ENCODE measurements at regions not wholly inside any gene's neighbourhood (a gene's known extent, or its start where the extent isn't known, plus 50 kb on each side); places are given as distances from the start of the nearest gene placed in this dataset.

DNA sequence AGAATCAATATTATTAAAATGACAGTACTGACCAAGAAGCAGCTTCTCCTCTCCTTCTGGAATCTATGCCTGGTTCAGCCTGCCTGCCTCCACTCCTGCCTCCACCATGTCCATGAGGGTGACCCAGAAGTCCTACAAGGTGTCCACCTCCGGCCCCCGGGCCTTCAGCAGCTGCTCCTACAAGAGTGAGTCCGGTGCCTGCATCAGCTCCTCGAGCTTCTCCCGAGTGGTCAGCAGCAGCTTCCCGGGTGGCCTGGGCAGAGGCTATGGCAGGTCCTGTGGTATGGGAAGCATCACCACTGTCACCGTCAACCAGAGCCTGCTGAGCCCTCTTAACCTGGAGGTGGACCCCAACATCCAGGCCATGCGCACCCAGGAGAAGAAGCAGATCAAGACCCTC, 822.4 kb upstream of the NEGR1 start:
- Mint-ChIP-seq H3K4me1 (peaks cover 3% of the 10 kb centered on the region), H3K27me3 (ENCODE audit: low read depth) (no peaks in the 10 kb centered on the region), H3K9me3 (peaks cover 9% of the 10 kb centered on the region), H3K4me3 (no peak overlapping the region), H3K36me3 (ENCODE audit: low read depth) (peaks cover 6% of the 10 kb centered on the region), H3K27ac (ENCODE audit: unreplicated experiment) (no peak overlapping the region)
- TF ChIP-seq, protein P1, sequence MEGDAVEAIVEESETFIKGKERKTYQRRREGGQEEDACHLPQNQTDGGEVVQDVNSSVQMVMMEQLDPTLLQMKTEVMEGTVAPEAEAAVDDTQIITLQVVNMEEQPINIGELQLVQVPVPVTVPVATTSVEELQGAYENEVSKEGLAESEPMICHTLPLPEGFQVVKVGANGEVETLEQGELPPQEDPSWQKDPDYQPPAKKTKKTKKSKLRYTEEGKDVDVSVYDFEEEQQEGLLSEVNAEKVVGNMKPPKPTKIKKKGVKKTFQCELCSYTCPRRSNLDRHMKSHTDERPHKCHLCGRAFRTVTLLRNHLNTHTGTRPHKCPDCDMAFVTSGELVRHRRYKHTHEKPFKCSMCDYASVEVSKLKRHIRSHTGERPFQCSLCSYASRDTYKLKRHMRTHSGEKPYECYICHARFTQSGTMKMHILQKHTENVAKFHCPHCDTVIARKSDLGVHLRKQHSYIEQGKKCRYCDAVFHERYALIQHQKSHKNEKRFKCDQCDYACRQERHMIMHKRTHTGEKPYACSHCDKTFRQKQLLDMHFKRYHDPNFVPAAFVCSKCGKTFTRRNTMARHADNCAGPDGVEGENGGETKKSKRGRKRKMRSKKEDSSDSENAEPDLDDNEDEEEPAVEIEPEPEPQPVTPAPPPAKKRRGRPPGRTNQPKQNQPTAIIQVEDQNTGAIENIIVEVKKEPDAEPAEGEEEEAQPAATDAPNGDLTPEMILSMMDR (conservative IDR thresholded peaks at IDR 0.05) = no peak
- DNase-seq (ENCODE audit: low read depth, low spot score) = no peak

DNA sequence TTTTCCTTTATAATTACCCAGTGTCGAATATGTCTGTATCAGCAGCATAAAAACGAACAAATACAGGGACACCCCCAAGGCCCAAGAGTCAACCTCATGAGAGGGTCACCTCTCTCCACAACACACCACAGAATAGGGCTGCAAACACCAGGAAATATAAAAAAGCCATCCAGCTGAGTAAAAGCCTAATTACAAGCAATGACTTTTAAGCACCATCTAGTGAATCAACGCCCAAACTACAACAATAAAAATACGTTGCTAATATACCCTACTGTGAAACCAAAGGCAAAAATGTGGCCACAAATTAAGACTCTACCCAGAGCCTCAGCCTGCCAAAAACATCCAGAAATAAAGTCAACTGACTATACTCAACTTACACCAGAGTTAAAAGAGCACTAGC, 817.9 kb upstream of the NEGR1 start:
- no peak for DNase-seq (ENCODE audit: low read depth, low spot score)
- Mint-ChIP-seq H3K4me1 (no peaks in the 10 kb centered on the region), H3K36me3 (ENCODE audit: low read depth) (peaks cover 4% of the 10 kb centered on the region), H3K27me3 (ENCODE audit: low read depth) (no peaks in the 10 kb centered on the region), H3K27ac (ENCODE audit: unreplicated experiment) (no peak overlapping the region), H3K4me3 (no peak overlapping the region), H3K9me3 (peaks cover 3% of the 10 kb centered on the region)
- TF ChIP-seq, protein P1 (conservative IDR thresholded peaks at IDR 0.05) = no peak

DNA sequence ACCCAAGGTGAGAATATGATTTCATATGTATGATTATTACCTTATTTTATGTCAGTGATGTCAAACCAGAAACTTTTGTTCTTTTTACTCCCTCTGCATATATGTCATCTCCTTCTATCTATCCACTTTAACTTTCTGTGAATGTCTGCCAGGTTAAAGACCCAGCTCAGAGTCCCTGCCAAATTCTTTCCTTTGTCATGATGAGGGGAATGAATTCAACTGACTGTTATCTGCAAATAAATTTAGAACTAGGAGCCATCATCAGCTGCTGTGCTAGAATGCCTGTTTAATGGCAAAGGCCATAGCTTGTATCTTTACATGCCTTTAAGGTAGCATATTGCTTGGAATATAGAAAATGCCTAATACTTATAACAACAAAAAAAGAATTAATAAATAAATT, 815.6 kb upstream of the NEGR1 start:
- Mint-ChIP-seq H3K9me3 (peaks cover 6% of the 10 kb centered on the region), H3K27me3 (ENCODE audit: low read depth) (no peaks in the 10 kb centered on the region), H3K36me3 (ENCODE audit: low read depth) (peaks cover 2% of the 10 kb centered on the region), H3K4me3 (no peak overlapping the region), H3K27ac (ENCODE audit: unreplicated experiment) (no peak overlapping the region), H3K4me1 (no peaks in the 10 kb centered on the region)
- TF ChIP-seq, protein P1 (conservative IDR thresholded peaks at IDR 0.05) = no peak
- no peak for DNase-seq (ENCODE audit: low read depth, low spot score)

DNA sequence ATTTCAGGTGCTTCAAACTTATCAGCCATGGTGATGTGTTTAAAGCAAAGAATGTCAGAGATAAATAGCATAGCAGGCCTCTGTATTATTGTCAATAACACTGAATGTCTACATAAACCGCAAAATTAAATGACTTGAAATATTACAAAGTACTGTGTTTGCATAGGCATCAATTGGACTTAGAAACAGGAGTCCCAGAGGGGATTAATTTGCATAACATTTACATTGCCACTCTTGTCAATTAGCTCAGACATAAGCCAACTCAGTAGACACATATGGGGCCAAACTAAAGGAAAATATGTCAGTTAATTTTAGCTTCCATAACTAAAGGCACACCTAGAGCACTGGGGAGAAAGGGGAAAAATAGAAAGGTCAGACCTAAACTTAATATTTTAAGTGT, 814.5 kb upstream of the NEGR1 start:
- Mint-ChIP-seq H3K27me3 (ENCODE audit: low read depth) (no peaks in the 10 kb centered on the region), H3K9me3 (peaks cover 6% of the 10 kb centered on the region), H3K36me3 (ENCODE audit: low read depth) (peaks cover 2% of the 10 kb centered on the region), H3K4me3 (no peak overlapping the region), H3K27ac (ENCODE audit: unreplicated experiment) (no peak overlapping the region), H3K4me1 (no peaks in the 10 kb centered on the region)
- no peak for DNase-seq (ENCODE audit: low read depth, low spot score)
- TF ChIP-seq, protein P1 (conservative IDR thresholded peaks at IDR 0.05) = no peak

DNA sequence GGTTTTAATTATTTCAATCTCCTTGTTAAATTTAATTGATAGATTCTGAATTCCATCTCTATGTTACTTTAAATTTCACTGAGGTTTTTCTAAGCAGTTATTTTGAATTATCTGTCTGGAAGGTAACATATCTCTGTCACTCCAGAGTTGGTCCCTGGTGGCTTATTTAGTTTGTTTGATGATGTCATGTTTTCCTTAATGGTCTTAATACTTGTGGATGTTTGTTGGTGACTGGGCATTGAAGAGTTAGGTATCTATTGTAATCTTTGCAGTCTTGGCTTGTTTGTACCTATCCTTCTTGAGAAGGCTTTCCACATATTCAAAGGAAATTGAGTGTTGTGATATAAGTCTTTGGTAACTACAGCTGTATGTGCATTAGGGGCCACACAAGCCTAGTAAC, 810.0 kb upstream of the NEGR1 start:
- Mint-ChIP-seq H3K27ac (ENCODE audit: unreplicated experiment) (no peak overlapping the region), H3K4me3 (no peak overlapping the region), H3K36me3 (ENCODE audit: low read depth) (no peaks in the 10 kb centered on the region), H3K4me1 (no peaks in the 10 kb centered on the region), H3K27me3 (ENCODE audit: low read depth) (no peaks in the 10 kb centered on the region), H3K9me3 (peaks cover 8% of the 10 kb centered on the region)
- DNase-seq (ENCODE audit: low read depth, low spot score) = no peak
- TF ChIP-seq, protein P1 (conservative IDR thresholded peaks at IDR 0.05) = no peak

DNA sequence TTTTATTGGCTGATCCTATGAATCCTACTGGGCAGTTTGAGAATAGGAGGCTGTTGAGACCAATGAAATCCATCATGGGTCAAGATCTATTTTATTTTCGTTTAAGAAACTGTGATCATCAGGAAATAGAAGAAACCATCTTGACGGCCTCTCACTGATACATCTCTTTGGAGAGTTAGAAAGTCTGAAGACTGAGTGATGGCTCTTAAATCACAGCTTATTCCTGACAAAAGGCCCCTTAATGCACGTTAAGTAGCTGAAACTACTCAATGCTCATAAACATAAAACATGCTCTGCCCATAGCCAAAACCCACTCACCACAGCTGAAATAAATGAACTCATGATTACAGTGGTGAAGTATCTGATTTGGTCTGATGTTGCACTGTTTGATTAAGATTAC, 784.5 kb upstream of the NEGR1 start:
- Mint-ChIP-seq H3K27ac (ENCODE audit: unreplicated experiment) (no peak overlapping the region), H3K9me3 (peaks cover 6% of the 10 kb centered on the region), H3K4me3 (no peak overlapping the region), H3K36me3 (ENCODE audit: low read depth) (no peaks in the 10 kb centered on the region), H3K27me3 (ENCODE audit: low read depth) (no peaks in the 10 kb centered on the region), H3K4me1 (peaks cover 15% of the 10 kb centered on the region)
- TF ChIP-seq, protein P1 (conservative IDR thresholded peaks at IDR 0.05) = no peak
- no peak for DNase-seq (ENCODE audit: low read depth, low spot score)

All from neural crest cell (in vitro differentiated cells).